K562 (cell line): ENCODE measurements at regions not wholly inside any gene's neighbourhood (a gene's known extent, or its start where the extent isn't known, plus 50 kb on each side); places are given as distances from the start of the nearest gene placed in this dataset.

Experiments
- ARNT ChIP-seq, 2 experiments: fragments of 450-650 bp; IDR thresholded peaks; 2 replicates each; pipeline ENCODE4 v1.6.1; 2016; ENCODE audit warnings: mild to moderate bottlenecking in 1 of 2
- JUNB ChIP-seq: fragments of 450-650 bp; formaldehyde crosslinking; conservative IDR thresholded peaks from 2 replicates; pipeline ENCODE4 v1.4.0; 2020; ENCODE audit warnings: mild to moderate bottlenecking
- MTA2 ChIP-seq: fragments of 450-650 bp; IDR thresholded peaks from 2 replicates; pipeline ENCODE4 v1.6.1; 2016; ENCODE audit warnings: low read depth
- NUFIP1 ChIP-seq: fragments of 450-650 bp; IDR thresholded peaks from 2 replicates; pipeline ENCODE4 v1.6.1; 2018; ENCODE audit not compliant: partially characterized antibody
- PHF8 ChIP-seq: fragments of 200-600 bp; sonication (generic); IDR thresholded peaks from 2 replicates; pipeline ENCODE4 v1.6.1; 2012; ENCODE audit warnings: mixed run types, mild to moderate bottlenecking, inconsistent platforms, low read length, moderate library complexity, borderline replicate concordance
- SLC30A9 ChIP-seq: fragments of 250-450 bp; sonication (Bioruptor Pico); IDR thresholded peaks from 2 replicates; pipeline ENCODE4 v1.8.0; 2022; ENCODE audit warnings: mild to moderate bottlenecking, moderate library complexity
- SMARCA5 ChIP-seq: fragments of 450-650 bp; IDR thresholded peaks from 2 replicates; pipeline ENCODE4 v1.6.1; 2016
- TGIF2 ChIP-seq: sonication (generic); formaldehyde crosslinking; IDR thresholded peaks from 2 replicates; pipeline ENCODE4 v1.8.1; 2022; ENCODE audit warnings: mild to moderate bottlenecking, missing genetic modification reagents, moderate library complexity
- ZKSCAN3 ChIP-seq: fragments of 250-450 bp; sonication (Bioruptor Pico); IDR thresholded peaks from 2 replicates; pipeline ENCODE4 v1.4.0; 2020
- ZNF184 ChIP-seq: sonication (generic); formaldehyde crosslinking; IDR thresholded peaks from 2 replicates; pipeline ENCODE4 v1.5.0; 2020; ENCODE audit warnings: missing genetic modification reagents
- ZNF212 ChIP-seq: fragments of 450-650 bp; formaldehyde crosslinking; IDR thresholded peaks from 2 replicates; pipeline ENCODE4 v1.4.0; 2020; ENCODE audit warnings: mild to moderate bottlenecking
- ZNF224 ChIP-seq: sonication (generic); formaldehyde crosslinking; IDR thresholded peaks from 2 replicates; pipeline ENCODE4 v1.8.0; 2022; ENCODE audit warnings: mild to moderate bottlenecking, missing genetic modification reagents
- ZNF347 ChIP-seq: fragments of 450-650 bp; formaldehyde crosslinking; IDR thresholded peaks from 2 replicates; pipeline ENCODE4 v1.4.0; 2020; ENCODE audit warnings: low read depth, mild to moderate bottlenecking, moderate library complexity
- TF ChIP-seq, protein P1 (sequence below): fragments of 450-650 bp; conservative IDR thresholded peaks from 2 replicates; pipeline ENCODE4 v1.6.1; 2016; ENCODE audit warnings: missing genetic modification characterization, low read depth, mild to moderate bottlenecking, control low read depth, missing compliant biosample characterization
- TF ChIP-seq, protein P2 (sequence below): IDR thresholded peaks from 3 replicates; pipeline ENCODE4 v1.6.1; 2011; ENCODE audit warnings: borderline replicate concordance, mild to moderate bottlenecking; ENCODE audit not compliant: insufficient read length, insufficient read depth
- TF ChIP-seq, protein P3 (sequence below), 2 experiments: fragments of 450-650 bp in 1 of 2; sonication (generic) in 1 of 2; formaldehyde crosslinking in 1 of 2; IDR thresholded peaks in 1 of 2; conservative IDR thresholded peaks in 1 of 2; 2 replicates each; pipeline versions ENCODE4 v1.6.1 to v1.8.1; 2016 to 2023; ENCODE audit warnings: mild to moderate bottlenecking in 2 of 2, moderate library complexity in 2 of 2, inconsistent platforms in 1 of 2, missing genetic modification reagents in 1 of 2
- TF ChIP-seq, protein P4 (sequence below): fragments of 250-450 bp; sonication (Bioruptor Pico); IDR thresholded peaks from 2 replicates; pipeline ENCODE4 v1.9.0; 2021; ENCODE audit warnings: mild to moderate bottlenecking, inconsistent platforms
- TF ChIP-seq, protein P5 (sequence below): fragments of 450-650 bp; formaldehyde crosslinking; IDR thresholded peaks from 2 replicates; pipeline ENCODE4 v1.4.0; 2020; ENCODE audit warnings: mild to moderate bottlenecking
- TF ChIP-seq, protein P6 (sequence below): sonication (generic); formaldehyde crosslinking; IDR thresholded peaks from 2 replicates; pipeline ENCODE4 v1.8.1; 2023; ENCODE audit warnings: mild to moderate bottlenecking, missing genetic modification reagents

DNA sequence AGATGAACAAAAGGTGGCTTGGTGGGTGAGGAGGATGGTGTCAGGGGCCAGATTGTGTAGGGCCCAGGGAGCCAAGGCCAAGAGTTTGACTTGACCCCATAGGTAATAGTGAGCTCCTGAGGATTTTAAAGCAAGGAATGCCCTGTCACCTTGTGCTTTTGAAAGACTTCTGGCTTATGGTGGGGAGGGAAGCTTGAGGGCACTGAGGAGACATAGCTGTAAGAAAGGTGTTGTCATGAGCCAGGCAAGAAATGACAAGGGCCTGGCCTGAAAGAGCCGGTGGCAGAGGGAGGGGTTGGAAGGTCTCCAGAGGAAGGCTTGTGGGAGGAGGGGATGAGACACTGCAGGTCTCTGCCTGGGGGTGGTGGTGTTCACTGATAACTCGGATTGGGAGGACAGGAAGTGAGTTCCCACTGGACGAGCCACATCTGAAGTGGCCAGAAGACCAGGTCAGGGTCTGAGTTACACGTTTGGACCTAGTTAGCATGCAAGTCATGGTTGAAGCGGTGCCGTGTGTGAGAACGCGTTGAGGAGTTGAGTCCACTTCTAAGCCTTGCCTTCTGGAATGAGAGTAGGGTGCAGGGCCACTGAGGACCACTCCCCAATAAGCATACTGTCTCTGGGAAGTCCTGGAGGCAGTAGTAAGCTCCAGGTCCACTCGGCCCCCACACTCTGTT, 64.3 kb downstream of the TET3 start (continued):
- TF ChIP-seq TGIF2 (CRISPR knock-in tag), result no peak
- no peak for TF ChIP-seq ZKSCAN3 (CRISPR knock-in tag)
- no peak for TF ChIP-seq ZNF224
- TF ChIP-seq, protein P1, sequence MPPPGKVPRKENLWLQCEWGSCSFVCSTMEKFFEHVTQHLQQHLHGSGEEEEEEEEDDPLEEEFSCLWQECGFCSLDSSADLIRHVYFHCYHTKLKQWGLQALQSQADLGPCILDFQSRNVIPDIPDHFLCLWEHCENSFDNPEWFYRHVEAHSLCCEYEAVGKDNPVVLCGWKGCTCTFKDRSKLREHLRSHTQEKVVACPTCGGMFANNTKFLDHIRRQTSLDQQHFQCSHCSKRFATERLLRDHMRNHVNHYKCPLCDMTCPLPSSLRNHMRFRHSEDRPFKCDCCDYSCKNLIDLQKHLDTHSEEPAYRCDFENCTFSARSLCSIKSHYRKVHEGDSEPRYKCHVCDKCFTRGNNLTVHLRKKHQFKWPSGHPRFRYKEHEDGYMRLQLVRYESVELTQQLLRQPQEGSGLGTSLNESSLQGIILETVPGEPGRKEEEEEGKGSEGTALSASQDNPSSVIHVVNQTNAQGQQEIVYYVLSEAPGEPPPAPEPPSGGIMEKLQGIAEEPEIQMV (tag), result no peak
- TF ChIP-seq, protein P2, sequence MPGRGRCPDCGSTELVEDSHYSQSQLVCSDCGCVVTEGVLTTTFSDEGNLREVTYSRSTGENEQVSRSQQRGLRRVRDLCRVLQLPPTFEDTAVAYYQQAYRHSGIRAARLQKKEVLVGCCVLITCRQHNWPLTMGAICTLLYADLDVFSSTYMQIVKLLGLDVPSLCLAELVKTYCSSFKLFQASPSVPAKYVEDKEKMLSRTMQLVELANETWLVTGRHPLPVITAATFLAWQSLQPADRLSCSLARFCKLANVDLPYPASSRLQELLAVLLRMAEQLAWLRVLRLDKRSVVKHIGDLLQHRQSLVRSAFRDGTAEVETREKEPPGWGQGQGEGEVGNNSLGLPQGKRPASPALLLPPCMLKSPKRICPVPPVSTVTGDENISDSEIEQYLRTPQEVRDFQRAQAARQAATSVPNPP, result no peak
- TF ChIP-seq, protein P3, sequence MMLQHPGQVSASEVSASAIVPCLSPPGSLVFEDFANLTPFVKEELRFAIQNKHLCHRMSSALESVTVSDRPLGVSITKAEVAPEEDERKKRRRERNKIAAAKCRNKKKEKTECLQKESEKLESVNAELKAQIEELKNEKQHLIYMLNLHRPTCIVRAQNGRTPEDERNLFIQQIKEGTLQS (IDR thresholded peaks at IDR 0.05), result peak; percentile 18; the same call in 1 of the 2 replicates
- TF ChIP-seq, protein P3 (CRISPR knock-in tag; conservative IDR thresholded peaks at IDR 0.05), result 0 out of 2 replicates have a peak, but pooled peaks have one; percentile 18
- peak in 1 of 2 experiments; percentile 89; a peak in 2 of 4 replicates for TF ChIP-seq ARNT (IDR thresholded peaks at IDR 0.05)
- TF ChIP-seq, protein P4, sequence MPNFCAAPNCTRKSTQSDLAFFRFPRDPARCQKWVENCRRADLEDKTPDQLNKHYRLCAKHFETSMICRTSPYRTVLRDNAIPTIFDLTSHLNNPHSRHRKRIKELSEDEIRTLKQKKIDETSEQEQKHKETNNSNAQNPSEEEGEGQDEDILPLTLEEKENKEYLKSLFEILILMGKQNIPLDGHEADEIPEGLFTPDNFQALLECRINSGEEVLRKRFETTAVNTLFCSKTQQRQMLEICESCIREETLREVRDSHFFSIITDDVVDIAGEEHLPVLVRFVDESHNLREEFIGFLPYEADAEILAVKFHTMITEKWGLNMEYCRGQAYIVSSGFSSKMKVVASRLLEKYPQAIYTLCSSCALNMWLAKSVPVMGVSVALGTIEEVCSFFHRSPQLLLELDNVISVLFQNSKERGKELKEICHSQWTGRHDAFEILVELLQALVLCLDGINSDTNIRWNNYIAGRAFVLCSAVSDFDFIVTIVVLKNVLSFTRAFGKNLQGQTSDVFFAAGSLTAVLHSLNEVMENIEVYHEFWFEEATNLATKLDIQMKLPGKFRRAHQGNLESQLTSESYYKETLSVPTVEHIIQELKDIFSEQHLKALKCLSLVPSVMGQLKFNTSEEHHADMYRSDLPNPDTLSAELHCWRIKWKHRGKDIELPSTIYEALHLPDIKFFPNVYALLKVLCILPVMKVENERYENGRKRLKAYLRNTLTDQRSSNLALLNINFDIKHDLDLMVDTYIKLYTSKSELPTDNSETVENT (CRISPR knock-in tag), result no peak
- TF ChIP-seq ZNF184, result no peak
- no peak for TF ChIP-seq SLC30A9 (CRISPR knock-in tag)
- no peak for TF ChIP-seq JUNB
- no peak for TF ChIP-seq ZNF347 (CRISPR knock-in tag)
- TF ChIP-seq, protein P5, sequence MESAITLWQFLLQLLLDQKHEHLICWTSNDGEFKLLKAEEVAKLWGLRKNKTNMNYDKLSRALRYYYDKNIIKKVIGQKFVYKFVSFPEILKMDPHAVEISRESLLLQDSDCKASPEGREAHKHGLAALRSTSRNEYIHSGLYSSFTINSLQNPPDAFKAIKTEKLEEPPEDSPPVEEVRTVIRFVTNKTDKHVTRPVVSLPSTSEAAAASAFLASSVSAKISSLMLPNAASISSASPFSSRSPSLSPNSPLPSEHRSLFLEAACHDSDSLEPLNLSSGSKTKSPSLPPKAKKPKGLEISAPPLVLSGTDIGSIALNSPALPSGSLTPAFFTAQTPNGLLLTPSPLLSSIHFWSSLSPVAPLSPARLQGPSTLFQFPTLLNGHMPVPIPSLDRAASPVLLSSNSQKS (CRISPR knock-in tag), result no peak
- no peak for TF ChIP-seq ZNF212
- peak; percentile 39; the same call in 1 of the 2 replicates for TF ChIP-seq PHF8
- TF ChIP-seq NUFIP1, result no peak
- peak; percentile 65 for TF ChIP-seq MTA2
- no peak for TF ChIP-seq SMARCA5
- TF ChIP-seq, protein P6, sequence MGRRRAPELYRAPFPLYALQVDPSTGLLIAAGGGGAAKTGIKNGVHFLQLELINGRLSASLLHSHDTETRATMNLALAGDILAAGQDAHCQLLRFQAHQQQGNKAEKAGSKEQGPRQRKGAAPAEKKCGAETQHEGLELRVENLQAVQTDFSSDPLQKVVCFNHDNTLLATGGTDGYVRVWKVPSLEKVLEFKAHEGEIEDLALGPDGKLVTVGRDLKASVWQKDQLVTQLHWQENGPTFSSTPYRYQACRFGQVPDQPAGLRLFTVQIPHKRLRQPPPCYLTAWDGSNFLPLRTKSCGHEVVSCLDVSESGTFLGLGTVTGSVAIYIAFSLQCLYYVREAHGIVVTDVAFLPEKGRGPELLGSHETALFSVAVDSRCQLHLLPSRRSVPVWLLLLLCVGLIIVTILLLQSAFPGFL (CRISPR knock-in tag), result no peak
